ENCODE measurements at regions not wholly inside any gene's neighbourhood (a gene's known extent, or its start where the extent isn't known, plus 50 kb on each side); places are given as distances from the start of the nearest gene placed in this dataset.

GRCh38 chr20:57835588-57836455 is 126.0 kb upstream of the PMEPA1 start:
- no peaks in the 10 kb centered on the region for H3K9me3 ChIP-seq (replicated peaks in 1 of 3)
- H3K27ac ChIP-seq: no peak overlapping the region
- 39 to 69% (median 52%) methylated on average over 26 to 30 of the region's 30 CpGs for WGBS, 4 donors
- no peaks in the 10 kb centered on the region for H3K27me3 ChIP-seq
- H3K36me3 ChIP-seq (replicated peaks in 1 of 2): no peaks in the 10 kb centered on the region
- peak in 1 of 7 donors; percentile 31 for DNase-seq
- H3K4me3 ChIP-seq: no peak overlapping the region
- no peak for TF ChIP-seq CTCF (IDR thresholded peaks at IDR 0.05)
- no peak for TF ChIP-seq POLR2A (IDR thresholded peaks at IDR 0.05)
- intact Hi-C loops (cut with DNase I): no loop called here
- H3K4me1 ChIP-seq (replicated peaks in 1 of 2): no peaks in the 10 kb centered on the region

- Histone ChIP-seq H3K4me1 (replicated peaks in 1 of 2) (no peaks in the 10 kb centered on the region), H3K4me3 (no peak overlapping the region), H3K27ac (no peak overlapping the region), H3K27me3 (no peaks in the 10 kb centered on the region), H3K36me3 (replicated peaks in 1 of 2) (no peaks in the 10 kb centered on the region), H3K9me3 (replicated peaks in 1 of 3) (no peaks in the 10 kb centered on the region)
- 85 to 94% (median 90%) methylated on average over 1 of the region's 1 CpG for WGBS, 4 donors
- intact Hi-C loops (cut with DNase I): no loop called here
- DNase-seq: peak in 1 of 7 donors; percentile 36
- TF ChIP-seq CTCF (IDR thresholded peaks at IDR 0.05) (no peak), POLR2A (IDR thresholded peaks at IDR 0.05) (no peak)
Observed at GRCh38 chr20:57835074-57835452, 125.2 kb upstream of the PMEPA1 start.

- H3K36me3 ChIP-seq (replicated peaks in 1 of 2): no peaks in the 10 kb centered on the region
- no peak for TF ChIP-seq POLR2A (IDR thresholded peaks at IDR 0.05)
- TF ChIP-seq CTCF (IDR thresholded peaks at IDR 0.05): no peak
- DNase-seq: peak in 1 of 7 donors; percentile 39
- no peaks in the 10 kb centered on the region for H3K27me3 ChIP-seq
- no peak overlapping the region for H3K27ac ChIP-seq
- intact Hi-C loops (cut with DNase I): no loop called here
- no peak overlapping the region for H3K4me3 ChIP-seq
- 73 to 82% (median 77%) methylated on average over 16 to 17 of the region's 17 CpGs for WGBS, 4 donors
- H3K4me1 ChIP-seq (replicated peaks in 1 of 2): no peaks in the 10 kb centered on the region
- no peaks in the 10 kb centered on the region for H3K9me3 ChIP-seq (replicated peaks in 1 of 3)
Observed at GRCh38 chr20:57834306-57835073, 124.7 kb upstream of the PMEPA1 start.

- Histone ChIP-seq H3K36me3 (replicated peaks in 1 of 2) (no peaks in the 10 kb centered on the region), H3K27me3 (no peaks in the 10 kb centered on the region), H3K4me1 (replicated peaks in 1 of 2) (no peaks in the 10 kb centered on the region), H3K4me3 (no peak overlapping the region), H3K9me3 (replicated peaks in 1 of 3) (no peaks in the 10 kb centered on the region), H3K27ac (no peak overlapping the region)
- 67 to 75% (median 69%) methylated on average over 8 of the region's 8 CpGs for WGBS, 4 donors
- TF ChIP-seq CTCF (IDR thresholded peaks at IDR 0.05) (no peak), POLR2A (IDR thresholded peaks at IDR 0.05) (no peak)
- DNase-seq: no peak
- intact Hi-C loops (cut with DNase I): no loop called here
Observed at GRCh38 chr20:57831993-57832585, 122.3 kb upstream of the PMEPA1 start.
